Endothelial cell of hepatic sinusoid (primary cell): ENCODE measurements at regions not wholly inside any gene's neighbourhood (a gene's known extent, or its start where the extent isn't known, plus 50 kb on each side); places are given as distances from the start of the nearest gene placed in this dataset.

Experiments
- in situ Hi-C: cut with HindIII; loops from 2 replicates; pipeline ENCODE4 v1.10.0; 2017; ENCODE audit warnings: low sequenced_read_pairs

DNA sequence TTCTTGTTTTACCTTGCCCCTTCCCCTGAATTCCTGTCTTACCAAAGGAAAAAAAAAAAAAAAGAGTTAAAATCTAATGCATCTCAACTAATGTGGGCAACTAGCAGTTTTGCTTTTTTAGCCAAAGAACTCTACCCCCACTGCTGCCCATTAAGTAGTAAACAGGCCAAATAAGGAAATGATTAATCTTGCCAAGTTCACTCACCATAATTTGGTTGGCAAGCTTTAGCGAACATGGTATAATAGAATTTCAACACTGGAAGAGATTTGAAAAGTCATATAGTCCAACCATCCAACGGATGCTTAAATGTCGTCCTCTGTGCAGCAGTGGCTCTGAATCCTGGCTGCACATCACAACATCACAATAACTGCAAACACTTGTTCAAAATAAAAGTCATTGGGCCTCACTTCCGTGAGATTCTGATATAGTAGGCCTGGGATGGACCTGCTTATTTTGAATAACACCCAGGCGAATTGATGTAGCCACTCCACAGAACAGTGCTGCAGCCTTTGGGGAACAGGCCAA lies 142.0 kb upstream of the UBE2E1 start:
- in situ Hi-C loops = loop anchor here (5.0 kb wide), 1 partner anchor 49 kb away; no protein-coding TSS in a partner anchor

DNA sequence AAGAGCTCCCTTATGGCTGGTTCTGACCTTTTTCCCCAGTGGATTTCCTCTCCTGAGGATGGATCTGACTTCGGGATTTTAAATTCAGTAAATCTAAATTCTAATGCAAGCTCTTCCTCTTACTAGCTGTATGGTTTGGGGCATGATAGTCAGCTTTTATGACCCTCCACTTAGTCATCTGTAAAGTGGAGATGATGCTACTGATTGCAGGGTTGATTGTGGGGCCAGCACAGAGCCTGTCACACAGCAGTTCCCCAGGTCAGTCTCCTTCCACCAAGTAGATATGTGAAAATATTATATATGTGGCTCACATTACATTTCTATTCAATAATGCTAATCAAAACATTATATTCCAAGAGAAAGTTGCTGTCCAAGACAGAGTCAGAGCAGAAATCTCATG lies 141.3 kb upstream of the UBE2E1 start:
- in situ Hi-C loops = loop anchor here (5.0 kb wide), 1 partner anchor 48 kb away; no protein-coding TSS in a partner anchor

DNA sequence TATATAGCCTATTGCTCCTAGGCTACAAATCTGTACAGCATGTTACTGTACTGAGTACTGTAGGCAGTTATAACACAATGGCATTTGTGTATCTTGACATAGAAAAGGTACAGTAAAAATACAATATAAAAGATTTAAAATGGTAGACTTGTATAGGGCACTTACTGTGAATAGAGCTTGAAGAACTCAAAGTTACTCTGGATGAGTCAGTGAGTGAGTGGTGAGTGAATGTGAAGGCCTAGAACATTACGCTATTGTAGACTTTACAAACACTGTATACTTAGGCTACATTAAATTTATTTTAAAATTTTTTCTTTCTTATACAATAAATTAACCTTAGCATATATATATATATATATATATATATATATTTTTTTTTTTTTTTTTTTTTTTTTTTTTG lies 140.0 kb upstream of the UBE2E1 start:
- in situ Hi-C loops = no loop called here

- in situ Hi-C loops = no loop called here
Observed at GRCh38 chr3:23666818-23667217, 138.9 kb upstream of the UBE2E1 start.

GRCh38 chr3:23667536-23668429 lies 138.0 kb upstream of the UBE2E1 start:
- in situ Hi-C loops = no loop called here

DNA sequence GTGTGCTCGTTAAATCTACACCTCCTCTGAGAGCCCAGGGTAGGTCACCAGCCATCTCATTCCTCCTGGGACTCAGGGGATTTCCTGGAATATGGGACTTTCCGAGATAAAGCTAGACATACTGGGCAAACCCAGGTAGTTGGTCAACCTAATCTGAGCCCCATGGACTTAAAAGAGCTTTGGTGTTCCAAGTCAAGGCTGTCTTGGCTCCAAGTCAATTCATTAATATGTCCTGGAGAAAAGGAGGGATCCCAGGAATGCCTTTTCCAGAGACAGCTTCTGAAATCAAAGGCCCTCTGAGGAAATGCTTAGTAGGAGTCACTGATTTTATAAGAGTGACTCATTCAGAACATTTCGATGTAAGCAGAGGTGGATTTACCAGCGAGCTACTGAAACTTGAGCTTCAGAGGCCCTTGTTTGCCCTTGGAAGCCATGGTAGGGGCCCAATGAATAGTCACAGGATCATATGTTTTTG lies 137.3 kb upstream of the UBE2E1 start:
- in situ Hi-C loops = no loop called here

DNA sequence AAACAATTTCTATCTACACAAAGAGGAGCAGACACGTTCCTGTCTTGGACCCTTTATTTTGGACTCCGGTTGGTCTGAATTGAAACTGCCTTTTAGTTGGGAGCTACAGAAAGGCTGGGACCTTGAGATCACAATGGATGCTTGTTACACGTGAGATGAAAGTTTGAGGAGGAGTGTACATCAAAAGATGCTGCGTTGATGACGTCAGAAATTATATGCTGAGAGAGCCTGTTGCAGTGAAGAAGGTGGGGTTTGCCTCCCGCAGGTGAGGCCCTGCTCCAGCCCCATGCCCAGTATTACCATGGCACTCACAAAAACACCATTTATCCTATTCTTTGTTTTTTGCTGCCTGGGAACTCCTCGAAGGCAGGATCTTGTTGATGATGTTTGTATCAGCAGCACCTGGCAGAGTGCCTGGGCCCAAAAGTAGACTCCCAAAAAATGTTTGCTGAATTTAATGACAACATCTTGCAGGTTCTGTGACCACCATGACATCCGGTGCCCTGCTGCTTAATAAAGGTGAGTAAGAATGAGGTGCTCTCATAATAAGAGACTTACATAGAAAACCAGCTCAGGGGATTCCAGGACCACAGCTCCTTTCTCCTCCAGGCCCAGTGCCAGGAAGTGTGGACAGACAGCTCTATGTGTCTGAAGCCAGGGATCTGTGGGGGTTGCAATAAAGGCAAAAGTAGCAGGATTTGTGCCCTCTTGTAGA lies 136.1 kb upstream of the UBE2E1 start:
- in situ Hi-C loops = loop anchor here (10.0 kb wide), 1 partner anchor 65 kb away; no protein-coding TSS in a partner anchor

DNA sequence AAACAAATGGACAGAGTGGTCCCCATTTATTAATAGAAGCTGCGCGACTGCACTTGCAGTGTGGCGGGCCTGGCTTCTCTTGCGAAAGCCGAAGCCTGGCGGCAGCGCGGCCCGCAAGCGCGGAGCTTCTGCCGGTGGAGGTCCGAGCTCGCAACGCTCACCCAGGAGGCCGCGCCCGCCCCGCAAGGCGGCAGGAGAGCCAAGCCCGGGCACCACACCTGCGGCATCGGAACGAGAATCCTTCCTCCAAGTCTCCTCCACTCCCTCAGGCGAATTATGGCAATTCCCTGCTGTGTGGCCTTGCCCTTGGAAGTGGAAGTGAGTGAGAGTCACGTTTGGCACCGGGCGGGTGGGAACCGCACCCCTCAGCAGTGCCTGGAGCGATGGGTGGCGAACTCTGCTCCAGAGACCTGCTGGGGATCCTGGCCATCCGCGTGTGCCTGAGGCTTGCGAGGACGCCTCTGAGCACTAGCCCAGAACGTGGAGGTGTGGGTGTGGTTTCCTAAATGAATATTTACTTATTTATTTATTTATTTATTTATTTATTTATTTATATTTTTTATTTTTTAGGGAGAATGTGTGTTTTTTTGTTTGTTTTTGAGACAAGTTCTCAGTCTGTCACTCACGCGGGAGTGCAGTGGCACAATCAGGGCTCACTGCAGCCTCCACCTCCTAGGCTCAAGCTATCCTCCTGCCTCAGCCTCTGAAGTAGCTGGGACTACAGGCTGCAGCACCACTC lies 133.7 kb upstream of the UBE2E1 start:
- in situ Hi-C loops = loop anchor here (10.0 kb wide), 1 partner anchor 63 kb away; no protein-coding TSS in a partner anchor

DNA sequence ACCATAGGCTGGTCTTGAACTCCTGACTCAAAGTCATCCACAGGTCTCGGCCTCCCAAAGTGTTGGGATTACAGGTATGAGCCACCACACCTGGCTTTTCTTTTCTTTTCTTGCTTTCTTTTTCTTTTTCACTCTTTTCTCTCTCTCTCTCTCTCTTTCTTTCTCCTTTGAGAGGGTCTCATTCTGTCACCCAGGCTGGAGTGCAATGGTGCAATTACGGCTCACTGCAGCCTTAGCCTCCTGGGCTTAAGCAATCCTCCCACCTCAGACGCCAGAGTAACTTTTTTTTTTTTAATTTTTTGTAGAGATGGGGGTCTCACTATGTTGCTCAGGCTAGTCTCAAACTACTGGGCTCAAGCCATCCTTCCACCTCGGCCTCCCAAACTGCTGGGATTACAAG lies 133.1 kb upstream of the UBE2E1 start:
- in situ Hi-C loops = loop anchor here (10.0 kb wide), 1 partner anchor 62 kb away; no protein-coding TSS in a partner anchor

DNA sequence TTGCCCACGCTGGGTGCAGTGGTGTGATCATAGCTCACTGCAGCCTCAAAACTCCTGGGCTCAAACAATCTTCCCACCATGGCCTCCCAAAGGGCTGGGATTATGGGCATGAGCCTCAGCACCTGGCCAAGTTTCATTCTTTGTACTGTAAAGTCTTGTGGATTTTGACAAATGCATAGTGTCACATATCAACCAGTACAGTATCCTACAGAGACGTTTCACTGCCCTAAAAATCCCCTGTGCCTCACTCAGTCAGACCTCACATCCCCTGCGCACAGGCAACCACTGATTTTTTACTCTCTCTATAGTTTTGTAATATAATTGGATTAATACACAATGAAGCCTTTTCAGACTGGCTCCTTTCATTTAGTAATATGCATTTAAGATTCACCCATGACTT lies 130.7 kb upstream of the UBE2E1 start:
- in situ Hi-C loops = loop anchor here (10.0 kb wide), 1 partner anchor 60 kb away; no protein-coding TSS in a partner anchor

DNA sequence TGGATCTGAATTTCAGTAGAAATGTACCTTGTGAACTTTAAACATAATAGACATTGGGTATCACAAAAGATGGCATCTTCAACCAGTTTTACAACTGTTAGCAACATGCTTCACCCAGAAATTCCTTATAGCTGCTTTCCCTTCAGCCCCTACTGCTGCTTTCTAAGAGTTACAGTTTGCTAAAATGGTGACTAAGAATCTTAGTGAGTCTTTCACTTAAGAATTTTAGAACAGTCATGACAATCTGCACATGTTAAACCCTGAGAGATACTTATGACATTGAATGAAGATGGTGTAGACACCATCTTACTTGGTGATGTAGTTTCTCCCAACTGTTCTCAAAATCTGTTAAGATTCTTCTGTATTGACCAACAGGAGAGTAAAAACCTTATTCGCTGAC lies 129.7 kb upstream of the UBE2E1 start:
- in situ Hi-C loops = loop anchor here (10.0 kb wide), 1 partner anchor 59 kb away; no protein-coding TSS in a partner anchor

- in situ Hi-C loops = no loop called here
Observed at GRCh38 chr3:23682646-23683045, 123.1 kb upstream of the UBE2E1 start.

- in situ Hi-C loops = no loop called here
Observed at GRCh38 chr3:23685541-23686258, 120.1 kb upstream of the UBE2E1 start.

- in situ Hi-C loops = no loop called here
Observed at GRCh38 chr3:23686519-23686918, 119.2 kb upstream of the UBE2E1 start.

DNA sequence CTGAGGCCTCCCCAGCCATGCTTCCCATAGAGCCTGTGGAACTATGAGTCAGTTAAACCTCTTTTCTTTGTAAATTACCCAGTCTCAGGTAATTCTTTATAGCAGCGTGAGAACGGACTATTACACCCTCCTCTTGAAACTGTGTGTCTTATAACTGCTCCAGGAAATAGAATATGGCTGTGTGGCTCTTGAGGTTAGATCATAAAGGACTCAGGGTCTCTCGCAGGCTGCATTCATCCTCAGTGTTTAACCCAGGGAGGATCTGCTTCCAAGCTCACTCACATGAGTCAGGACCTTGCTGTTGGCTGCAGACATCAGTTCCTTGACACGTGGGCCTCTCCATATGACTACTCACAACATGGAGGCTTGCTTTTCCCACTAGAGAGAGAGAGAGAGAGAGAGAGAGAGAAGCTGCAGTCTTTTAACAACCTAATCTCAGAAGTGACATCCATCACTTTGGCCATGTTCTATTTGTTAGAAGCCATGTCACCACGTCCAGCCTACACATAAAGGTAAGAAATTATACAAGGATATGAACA lies 114.3 kb upstream of the UBE2E1 start:
- in situ Hi-C loops = no loop called here

DNA sequence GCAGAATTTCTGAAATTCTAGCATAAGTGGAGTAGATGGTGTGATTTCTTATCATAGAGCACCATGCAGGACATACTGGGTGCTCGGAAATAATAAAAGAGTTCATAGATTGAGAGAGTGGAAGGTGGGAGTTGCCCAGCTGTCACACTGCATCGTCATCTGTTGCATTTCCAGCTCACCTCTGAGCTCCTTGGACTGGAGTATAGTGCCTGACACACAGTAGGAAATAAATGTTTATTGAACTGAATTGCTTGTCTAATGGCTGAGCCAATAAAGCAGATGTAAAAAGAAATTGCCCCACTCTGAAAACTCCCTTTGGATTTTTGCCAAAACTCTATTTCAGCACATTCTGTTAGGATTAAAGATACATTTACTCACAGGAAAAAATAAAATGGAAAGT lies 108.9 kb upstream of the UBE2E1 start:
- in situ Hi-C loops = no loop called here

GRCh38 chr3:23697416-23697815 lies 108.3 kb upstream of the UBE2E1 start:
- in situ Hi-C loops = no loop called here

GRCh38 chr3:23698652-23699313 lies 107.0 kb upstream of the UBE2E1 start:
- in situ Hi-C loops = no loop called here

DNA sequence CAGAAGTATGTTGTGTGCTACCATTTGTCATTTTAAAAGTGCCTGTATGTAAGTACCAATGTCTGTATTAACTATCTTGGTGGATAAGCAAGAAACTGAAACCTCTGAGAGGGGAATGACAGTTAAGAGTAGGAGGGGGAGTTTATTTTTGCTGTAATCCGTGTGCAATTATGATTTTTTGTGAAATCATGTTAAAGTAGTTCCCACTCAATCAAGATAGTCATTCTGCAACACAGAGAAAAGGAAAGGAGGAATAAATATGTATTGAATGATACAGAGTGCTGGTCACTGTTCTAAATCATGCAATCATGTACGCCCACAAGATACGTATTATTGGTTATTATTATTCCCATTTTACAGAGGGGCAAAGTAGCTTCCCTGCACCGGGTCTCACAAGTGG lies 105.1 kb upstream of the UBE2E1 start:
- in situ Hi-C loops = no loop called here
